WTC11 (cell line): ENCODE measurements at regions not wholly inside any gene's neighbourhood (a gene's known extent, or its start where the extent isn't known, plus 50 kb on each side); places are given as distances from the start of the nearest gene placed in this dataset.

Source experiments
- ELF4 ChIP-seq: sonication (generic); formaldehyde crosslinking; IDR thresholded peaks from 2 replicates; pipeline ENCODE4 v1.8.1; 2022; ENCODE audit warnings: low read depth, mild to moderate bottlenecking, moderate library complexity, missing genetic modification reagents
- JUN ChIP-seq: sonication (generic); formaldehyde crosslinking; IDR thresholded peaks from 2 replicates; pipeline ENCODE4 v1.8.0; 2023; ENCODE audit warnings: mild to moderate bottlenecking, missing genetic modification reagents
- NFE2L1 ChIP-seq: sonication (generic); formaldehyde crosslinking; IDR thresholded peaks from 2 replicates; pipeline ENCODE4 v1.8.1; 2023; ENCODE audit warnings: missing genetic modification reagents
- NFYB ChIP-seq: sonication (generic); formaldehyde crosslinking; conservative IDR thresholded peaks from 2 replicates; pipeline ENCODE4 v1.8.0; 2022; ENCODE audit warnings: low read depth, missing genetic modification reagents
- NR3C1 ChIP-seq: sonication (generic); formaldehyde crosslinking; conservative IDR thresholded peaks from 2 replicates; pipeline ENCODE4 v1.8.1; 2023; ENCODE audit warnings: low read depth, mild to moderate bottlenecking, missing genetic modification reagents
- ZNF263 ChIP-seq: sonication (generic); formaldehyde crosslinking; IDR thresholded peaks from 2 replicates; pipeline ENCODE4 v1.8.1; 2022; ENCODE audit warnings: low read depth, mild to moderate bottlenecking, moderate library complexity, missing genetic modification reagents
- TF ChIP-seq, protein P1 (sequence below): fragments of 200-600 bp; IDR thresholded peaks from 2 replicates; pipeline ENCODE4 v1.8.0; 2022; ENCODE audit warnings: antibody characterized with exemption
- TF ChIP-seq, protein P2 (sequence below): sonication (generic); formaldehyde crosslinking; IDR thresholded peaks from 2 replicates; pipeline ENCODE4 v1.8.1; 2023; ENCODE audit warnings: mild to moderate bottlenecking, missing genetic modification reagents, moderate library complexity
- TF ChIP-seq, protein P3 (sequence below): sonication (generic); formaldehyde crosslinking; IDR thresholded peaks from 2 replicates; pipeline ENCODE4 v1.8.0; 2023; ENCODE audit warnings: missing genetic modification reagents

DNA sequence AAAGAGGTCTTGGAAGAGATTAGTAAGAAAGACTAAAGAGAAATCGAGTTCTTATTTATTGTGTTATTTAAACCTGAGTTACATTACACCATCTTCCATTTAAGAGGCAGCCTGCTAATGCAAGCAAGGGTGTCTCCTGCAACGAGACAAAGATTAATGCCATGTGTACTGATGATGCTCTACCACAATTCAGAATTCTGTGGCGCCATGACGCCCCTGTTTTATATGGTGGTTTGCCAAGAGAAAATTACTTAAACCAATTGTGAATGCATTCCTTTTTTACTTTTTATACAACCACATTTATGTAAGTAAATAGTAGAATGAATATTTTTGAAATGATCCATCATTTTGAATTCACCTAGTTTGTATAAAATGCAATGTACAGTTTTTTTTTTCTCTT, 356.1 kb upstream of the ZEB2 start:
- no peak for TF ChIP-seq NR3C1 (CRISPR knock-in tag)
- no peak for TF ChIP-seq NFE2L1
- TF ChIP-seq, protein P1, sequence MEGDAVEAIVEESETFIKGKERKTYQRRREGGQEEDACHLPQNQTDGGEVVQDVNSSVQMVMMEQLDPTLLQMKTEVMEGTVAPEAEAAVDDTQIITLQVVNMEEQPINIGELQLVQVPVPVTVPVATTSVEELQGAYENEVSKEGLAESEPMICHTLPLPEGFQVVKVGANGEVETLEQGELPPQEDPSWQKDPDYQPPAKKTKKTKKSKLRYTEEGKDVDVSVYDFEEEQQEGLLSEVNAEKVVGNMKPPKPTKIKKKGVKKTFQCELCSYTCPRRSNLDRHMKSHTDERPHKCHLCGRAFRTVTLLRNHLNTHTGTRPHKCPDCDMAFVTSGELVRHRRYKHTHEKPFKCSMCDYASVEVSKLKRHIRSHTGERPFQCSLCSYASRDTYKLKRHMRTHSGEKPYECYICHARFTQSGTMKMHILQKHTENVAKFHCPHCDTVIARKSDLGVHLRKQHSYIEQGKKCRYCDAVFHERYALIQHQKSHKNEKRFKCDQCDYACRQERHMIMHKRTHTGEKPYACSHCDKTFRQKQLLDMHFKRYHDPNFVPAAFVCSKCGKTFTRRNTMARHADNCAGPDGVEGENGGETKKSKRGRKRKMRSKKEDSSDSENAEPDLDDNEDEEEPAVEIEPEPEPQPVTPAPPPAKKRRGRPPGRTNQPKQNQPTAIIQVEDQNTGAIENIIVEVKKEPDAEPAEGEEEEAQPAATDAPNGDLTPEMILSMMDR = no peak
- no peak for TF ChIP-seq ZNF263
- TF ChIP-seq NFYB (CRISPR knock-in tag) = no peak
- TF ChIP-seq ELF4 (CRISPR knock-in tag) = no peak
- TF ChIP-seq JUN (CRISPR knock-in tag) = no peak
- TF ChIP-seq, protein P2, sequence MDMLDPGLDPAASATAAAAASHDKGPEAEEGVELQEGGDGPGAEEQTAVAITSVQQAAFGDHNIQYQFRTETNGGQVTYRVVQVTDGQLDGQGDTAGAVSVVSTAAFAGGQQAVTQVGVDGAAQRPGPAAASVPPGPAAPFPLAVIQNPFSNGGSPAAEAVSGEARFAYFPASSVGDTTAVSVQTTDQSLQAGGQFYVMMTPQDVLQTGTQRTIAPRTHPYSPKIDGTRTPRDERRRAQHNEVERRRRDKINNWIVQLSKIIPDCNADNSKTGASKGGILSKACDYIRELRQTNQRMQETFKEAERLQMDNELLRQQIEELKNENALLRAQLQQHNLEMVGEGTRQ = no peak
- TF ChIP-seq, protein P3, sequence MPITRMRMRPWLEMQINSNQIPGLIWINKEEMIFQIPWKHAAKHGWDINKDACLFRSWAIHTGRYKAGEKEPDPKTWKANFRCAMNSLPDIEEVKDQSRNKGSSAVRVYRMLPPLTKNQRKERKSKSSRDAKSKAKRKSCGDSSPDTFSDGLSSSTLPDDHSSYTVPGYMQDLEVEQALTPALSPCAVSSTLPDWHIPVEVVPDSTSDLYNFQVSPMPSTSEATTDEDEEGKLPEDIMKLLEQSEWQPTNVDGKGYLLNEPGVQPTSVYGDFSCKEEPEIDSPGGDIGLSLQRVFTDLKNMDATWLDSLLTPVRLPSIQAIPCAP (CRISPR knock-in tag) = no peak
